Ovary (tissue), 7 donors: ENCODE measurements at regions not wholly inside any gene's neighbourhood (a gene's known extent, or its start where the extent isn't known, plus 50 kb on each side); places are given as distances from the start of the nearest gene placed in this dataset.

Source experiments
- DNase-seq, 5 donors: peaks; one replicate each; pipeline ENCODE4 v3.0.0-alpha.2; 2019 to 2020
- H3K27ac ChIP-seq, 2 donors: fragments of 200-600 bp; one replicate each; pipeline versions ENCODE4 v1.5.1 to v1.8.0; 2019 to 2022
- H3K27me3 ChIP-seq: fragments of 200-600 bp; one replicate; pipeline ENCODE4 v1.8.0; 2022
- H3K36me3 ChIP-seq: fragments of 200-600 bp; sonication (generic); one replicate; pipeline ENCODE4 v1.5.1; 2019
- H3K4me1 ChIP-seq: one replicate; pipeline ENCODE4 v1.8.1; 2013; ENCODE audit warnings: mild to moderate bottlenecking, moderate library complexity; ENCODE audit not compliant: insufficient read depth
- H3K4me3 ChIP-seq: fragments of 200-600 bp; sonication (generic); one replicate; pipeline ENCODE4 v1.5.1; 2017
- H3K9me3 ChIP-seq, 2 donors: fragments of 200-600 bp in 1 of 2; sonication (generic) in 1 of 2; one replicate each; pipeline versions ENCODE4 v1.5.1 to v1.8.1; 2013 to 2019; ENCODE audit warnings: mild to moderate bottlenecking in 1 of 2, moderate library complexity in 1 of 2
- CTCF ChIP-seq, 3 donors: fragments of 450-650 bp in 2 of 3; fragments of 200-600 bp in 1 of 3; IDR thresholded peaks; one replicate each; pipeline versions ENCODE4 v1.5.1 to v1.8.0; 2016 to 2022; ENCODE audit warnings: antibody characterized with exemption in 3 of 3, mild to moderate bottlenecking in 1 of 3
- EP300 ChIP-seq: sonication (generic); formaldehyde crosslinking; IDR thresholded peaks from one replicate; pipeline ENCODE4 v1.6.1; 2017; ENCODE audit warnings: antibody characterized with exemption
- POLR2A ChIP-seq: fragments of 450-650 bp; IDR thresholded peaks from one replicate; pipeline ENCODE4 v1.6.1; 2017; ENCODE audit warnings: antibody characterized with exemption, mild to moderate bottlenecking, moderate library complexity
- WGBS, 3 donors: extraction: QIAGEN DNeasy Blood & Tissue Kit in 1 of 3; methylation state at CpG; one replicate each; pipeline versions ENCODE4 v1.1.5 to v1.1.7; 2013 to 2017; 5-methylcytosine and 5-hydroxymethylcytosine counted together
- intact Hi-C, 4 donors: fragments of 100-400 bp; cut with DNase I; formaldehyde crosslinking; loops; one replicate each; pipeline versions ENCODE4 v1.11.0 to v1.15.1; 2022 to 2023
- donor health status: DM: no; HTN: no; CAD: no; lungs with moderate emphysema.
- donor health status: DM: no; HTN: no; CAD: no.
- donor health status: Bipolar disorder and iron deficiency.
- donor health status: DM: no; HTN: no; CAD: no.
- donor health status: DM: yes; HTN: yes; CAD: no.

- DNase-seq = no peak
- TF ChIP-seq CTCF (IDR thresholded peaks at IDR 0.05) (no peak), POLR2A (no peak), EP300 (no peak)
- H3K27ac ChIP-seq = no peak overlapping the region
- H3K27me3 ChIP-seq = no peaks in the 10 kb centered on the region
- WGBS, 3 donors = 36 to 51% (median 37%) methylated on average over 2 of the region's 2 CpGs
- H3K36me3 ChIP-seq = no peaks in the 10 kb centered on the region
- no peak overlapping the region for H3K4me3 ChIP-seq
- H3K4me1 ChIP-seq = peaks cover 4% of the 10 kb centered on the region
- intact Hi-C loops = no loop called here
- H3K9me3 ChIP-seq = no peaks in the 10 kb centered on the region
Measured at GRCh38 chr3:118000219-118000618, 1034.4 kb downstream of the IGSF11 start.

- intact Hi-C loops = no loop called here
- WGBS, 3 donors = 15 to 20% (median 17%) methylated on average over 2 of the region's 2 CpGs
- TF ChIP-seq POLR2A (no peak), CTCF (IDR thresholded peaks at IDR 0.05) (no peak), EP300 (no peak)
Measured at GRCh38 chr3:118001380-118001779, 1033.3 kb downstream of the IGSF11 start.

GRCh38 chr3:118011910-118012309 lies 1022.7 kb downstream of the IGSF11 start:
- WGBS, 3 donors = 45 to 51% (median 51%) methylated on average over 3 of the region's 3 CpGs

More at GRCh38 chr3:118001380-118001779, 1033.3 kb downstream of the IGSF11 start:
- H3K9me3 ChIP-seq = no peaks in the 10 kb centered on the region
- no peak for DNase-seq
- no peak overlapping the region for H3K27ac ChIP-seq
- H3K36me3 ChIP-seq = no peaks in the 10 kb centered on the region
- H3K4me1 ChIP-seq = peaks cover 4% of the 10 kb centered on the region
- H3K4me3 ChIP-seq = no peak overlapping the region
- H3K27me3 ChIP-seq = no peaks in the 10 kb centered on the region

GRCh38 chr3:118029049-118029448 lies 1005.6 kb downstream of the IGSF11 start:
- 47 to 56% (median 52%) methylated on average over 2 of the region's 2 CpGs for WGBS, 3 donors
- no peaks in the 10 kb centered on the region for H3K27me3 ChIP-seq
- TF ChIP-seq CTCF (IDR thresholded peaks at IDR 0.05) (no peak), POLR2A (no peak), EP300 (no peak)
- intact Hi-C loops = no loop called here
- no peak for DNase-seq
- no peak overlapping the region for H3K27ac ChIP-seq
- H3K4me3 ChIP-seq = no peak overlapping the region
- no peaks in the 10 kb centered on the region for H3K9me3 ChIP-seq
- no peaks in the 10 kb centered on the region for H3K4me1 ChIP-seq
- no peaks in the 10 kb centered on the region for H3K36me3 ChIP-seq

More at GRCh38 chr3:118011910-118012309, 1022.7 kb downstream of the IGSF11 start:
- no peaks in the 10 kb centered on the region for H3K36me3 ChIP-seq
- TF ChIP-seq CTCF (IDR thresholded peaks at IDR 0.05) (no peak), POLR2A (no peak), EP300 (no peak)
- no peak for DNase-seq
- no peaks in the 10 kb centered on the region for H3K27me3 ChIP-seq
- no peak overlapping the region for H3K27ac ChIP-seq
- H3K4me1 ChIP-seq = no peaks in the 10 kb centered on the region
- no peak overlapping the region for H3K4me3 ChIP-seq
- no peaks in the 10 kb centered on the region for H3K9me3 ChIP-seq
- intact Hi-C loops = no loop called here
